Middle frontal gyrus (tissue), 1 donor: ENCODE measurements at regions not wholly inside any gene's neighbourhood (a gene's known extent, or its start where the extent isn't known, plus 50 kb on each side); places are given as distances from the start of the nearest gene placed in this dataset.
A peak's percentile ranks its signal among the peaks of the same experiment; 100 is the strongest.

ENCODE experiments used
- DNase-seq: peaks from one replicate; pipeline ENCODE4 v3.0.0-alpha.2; 2015; ENCODE audit warnings: low spot score; ENCODE audit errors: extremely low spot score

- DNase-seq: no peak
Observed at GRCh38 chr10:9860045-9860444, 1157.6 kb upstream of the CELF2 start.

- no peak for DNase-seq
Observed at GRCh38 chr10:9863559-9864121, 1154.0 kb upstream of the CELF2 start.

GRCh38 chr10:9868499-9868898 is 1149.2 kb upstream of the CELF2 start:
- no peak for DNase-seq

GRCh38 chr10:9869205-9869604 is 1148.5 kb upstream of the CELF2 start:
- no peak for DNase-seq

- no peak for DNase-seq
Observed at GRCh38 chr10:9869606-9870176, 1148.0 kb upstream of the CELF2 start.

- no peak for DNase-seq
Observed at GRCh38 chr10:9875353-9875752, 1142.3 kb upstream of the CELF2 start.

GRCh38 chr10:9877978-9878377 is 1139.7 kb upstream of the CELF2 start:
- no peak for DNase-seq

GRCh38 chr10:9878383-9878782 is 1139.3 kb upstream of the CELF2 start:
- no peak for DNase-seq

- DNase-seq: no peak
Observed at GRCh38 chr10:9885761-9886160, 1131.9 kb upstream of the CELF2 start.

GRCh38 chr10:9886772-9887171 is 1130.9 kb upstream of the CELF2 start:
- DNase-seq: no peak

GRCh38 chr10:9895453-9895852 is 1122.2 kb upstream of the CELF2 start:
- no peak for DNase-seq

GRCh38 chr10:9895981-9896380 is 1121.7 kb upstream of the CELF2 start:
- no peak for DNase-seq

- no peak for DNase-seq
Observed at GRCh38 chr10:9898633-9899395, 1118.9 kb upstream of the CELF2 start.

- no peak for DNase-seq
Observed at GRCh38 chr10:9900751-9901150, 1116.9 kb upstream of the CELF2 start.

GRCh38 chr10:9901971-9902370 is 1115.7 kb upstream of the CELF2 start:
- no peak for DNase-seq

GRCh38 chr10:9910446-9910845 is 1107.2 kb upstream of the CELF2 start:
- DNase-seq: no peak

- DNase-seq: no peak
Observed at GRCh38 chr10:9911488-9911887, 1106.2 kb upstream of the CELF2 start.

- no peak for DNase-seq
Observed at GRCh38 chr10:9913876-9914514, 1103.7 kb upstream of the CELF2 start.

- no peak for DNase-seq
Observed at GRCh38 chr10:9921544-9921943, 1096.1 kb upstream of the CELF2 start.

- peak; percentile 43 for DNase-seq
Observed at GRCh38 chr10:9922126-9922870, 1095.4 kb upstream of the CELF2 start.

GRCh38 chr10:9926003-9926402 is 1091.7 kb upstream of the CELF2 start:
- DNase-seq: no peak

GRCh38 chr10:9926881-9927280 is 1090.8 kb upstream of the CELF2 start:
- no peak for DNase-seq
